Smooth muscle cell (in vitro differentiated cells): ENCODE measurements at regions not wholly inside any gene's neighbourhood (a gene's known extent, or its start where the extent isn't known, plus 50 kb on each side); places are given as distances from the start of the nearest gene placed in this dataset.

Experiments
- DNase-seq: peaks from one replicate; lab custom pipeline; 2025; ENCODE audit not compliant: unreplicated experiment; lab: John Stamatoyannopoulos, UW
- H2AFZ ChIP-seq: fragments of 200-600 bp; sonication (generic); 2 replicates; pipeline ENCODE4 v1.6.0; 2016; ENCODE audit warnings: antibody characterized with exemption, low read depth, mild to moderate bottlenecking
- H3F3A ChIP-seq: fragments of 200-600 bp; sonication (generic); 2 replicates; pipeline ENCODE4 v1.6.0; 2017; ENCODE audit warnings: antibody characterized with exemption, low read depth
- H3K27ac ChIP-seq: fragments of 200-600 bp; sonication (generic); 2 replicates; pipeline ENCODE4 v1.5.1; 2016; ENCODE audit warnings: low read depth, mild to moderate bottlenecking
- H3K27me3 ChIP-seq: fragments of 200-600 bp; sonication (generic); 2 replicates; pipeline ENCODE4 v1.6.1; 2016; ENCODE audit warnings: low read depth, mild to moderate bottlenecking
- H3K36me3 ChIP-seq: fragments of 200-600 bp; sonication (generic); 2 replicates; pipeline ENCODE4 v1.5.1; 2016; ENCODE audit warnings: low read depth
- H3K4me1 ChIP-seq: fragments of 200-600 bp; sonication (generic); 2 replicates; pipeline ENCODE4 v1.5.1; 2016; ENCODE audit warnings: low read depth
- H3K4me2 ChIP-seq: fragments of 200-600 bp; sonication (generic); 2 replicates; pipeline ENCODE4 v1.6.0; 2016; ENCODE audit warnings: mild to moderate bottlenecking
- H3K4me3 ChIP-seq: fragments of 200-600 bp; sonication (generic); 2 replicates; pipeline ENCODE4 v1.5.1; 2016; ENCODE audit warnings: mild to moderate bottlenecking
- H3K79me2 ChIP-seq: fragments of 200-600 bp; sonication (generic); 2 replicates; pipeline ENCODE4 v1.6.0; 2016; ENCODE audit warnings: low read depth, mild to moderate bottlenecking
- H3K9ac ChIP-seq: fragments of 200-600 bp; sonication (generic); 2 replicates; pipeline ENCODE4 v1.6.0; 2016; ENCODE audit warnings: low read depth
- H3K9me3 ChIP-seq: fragments of 200-600 bp; sonication (generic); replicated peaks from 2 replicates; pipeline ENCODE4 v1.5.1; 2016; ENCODE audit warnings: low read depth
- H4K20me1 ChIP-seq: fragments of 200-600 bp; sonication (generic); 2 replicates; pipeline ENCODE4 v1.6.0; 2016; ENCODE audit warnings: low read depth
- CTCF ChIP-seq: fragments of 200-600 bp; sonication (generic); IDR thresholded peaks from 2 replicates; pipeline ENCODE4 v1.5.1; 2017; ENCODE audit warnings: borderline replicate concordance, mild to moderate bottlenecking, antibody characterized with exemption; ENCODE audit not compliant: insufficient read depth, poor library complexity, severe bottlenecking
- WGBS: methylation state at CpG from one replicate; pipeline ENCODE4 v1.1.7; 2016; ENCODE audit warnings: low lambda C conversion rate; 5-methylcytosine and 5-hydroxymethylcytosine counted together

DNA sequence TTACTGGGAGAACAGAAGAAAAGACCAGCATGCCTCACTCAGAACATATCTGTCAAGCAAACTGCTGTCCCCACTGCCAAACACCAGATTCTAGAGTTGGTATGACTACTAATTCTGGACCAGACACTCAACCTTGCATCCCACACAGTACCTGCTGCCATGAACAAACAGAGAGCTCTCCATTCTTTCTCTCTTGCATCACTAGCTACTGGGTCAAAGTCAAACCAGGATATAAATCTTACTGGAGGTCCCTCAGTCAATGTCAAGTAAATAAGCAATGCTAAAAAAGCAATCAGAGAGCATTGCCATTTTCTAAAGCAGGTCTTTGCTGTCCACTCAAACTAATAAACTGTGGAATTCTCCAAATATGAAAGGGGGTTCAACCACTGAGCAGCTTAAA is 452.4 kb upstream of the SEL1L start:
- no peak for DNase-seq
- H3K79me2 ChIP-seq, result no peaks in the 10 kb centered on the region
- H3K27ac ChIP-seq, result no peak overlapping the region
- no peaks in the 10 kb centered on the region for H3F3A ChIP-seq
- H3K9ac ChIP-seq, result no peak overlapping the region
- no peaks in the 10 kb centered on the region for H3K4me1 ChIP-seq
- H3K27me3 ChIP-seq, result no peaks in the 10 kb centered on the region
- no peaks in the 10 kb centered on the region for H3K9me3 ChIP-seq
- no peak overlapping the region for H3K4me3 ChIP-seq
- no peak for TF ChIP-seq CTCF
- H3K4me2 ChIP-seq, result no peak overlapping the region
- no peak overlapping the region for H2AFZ ChIP-seq
- no peaks in the 10 kb centered on the region for H4K20me1 ChIP-seq
- no peaks in the 10 kb centered on the region for H3K36me3 ChIP-seq

GRCh38 chr14:81989211-81989610 is 455.6 kb upstream of the SEL1L start:
- no peaks in the 10 kb centered on the region for H3K27me3 ChIP-seq
- H4K20me1 ChIP-seq, result no peaks in the 10 kb centered on the region
- H3K4me2 ChIP-seq, result no peak overlapping the region
- no peaks in the 10 kb centered on the region for H3K79me2 ChIP-seq
- no peaks in the 10 kb centered on the region for H3F3A ChIP-seq
- no peaks in the 10 kb centered on the region for H3K36me3 ChIP-seq
- H3K9me3 ChIP-seq, result no peaks in the 10 kb centered on the region
- no peaks in the 10 kb centered on the region for H3K4me1 ChIP-seq
- no peak overlapping the region for H2AFZ ChIP-seq
- no peak for DNase-seq
- no peak overlapping the region for H3K4me3 ChIP-seq
- 97% methylated on average over 3 of the region's 3 CpGs for WGBS
- no peak overlapping the region for H3K27ac ChIP-seq
- no peak overlapping the region for H3K9ac ChIP-seq
- TF ChIP-seq CTCF, result no peak

DNA sequence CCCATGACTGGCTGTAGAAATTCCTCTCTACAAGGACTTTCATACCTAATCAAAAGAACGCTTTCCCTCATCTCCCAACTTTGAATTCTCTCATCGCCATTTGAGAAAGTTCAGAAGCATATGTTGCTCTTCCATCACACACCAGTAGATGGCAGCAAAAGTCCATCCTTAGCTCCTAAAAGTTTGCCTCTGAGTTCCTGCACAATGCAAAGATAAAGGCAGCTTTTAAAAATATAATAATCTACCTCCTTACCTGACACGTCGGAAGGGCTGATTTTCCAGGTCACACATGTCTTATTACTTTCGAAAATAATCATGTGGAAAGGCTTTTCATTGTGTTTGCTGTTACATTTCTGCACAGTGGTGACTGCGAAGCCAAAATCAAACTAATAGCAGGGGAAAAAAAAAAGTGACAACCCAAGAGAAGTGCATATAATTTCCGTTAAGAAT is 456.7 kb upstream of the SEL1L start:
- no peaks in the 10 kb centered on the region for H3K4me1 ChIP-seq
- DNase-seq, result no peak
- peak; percentile 96 for TF ChIP-seq CTCF
- no peaks in the 10 kb centered on the region for H3F3A ChIP-seq
- H3K4me2 ChIP-seq, result peak overlapping the region; percentile 26
- no peaks in the 10 kb centered on the region for H3K79me2 ChIP-seq
- no peaks in the 10 kb centered on the region for H3K36me3 ChIP-seq
- WGBS, result 25% methylated on average over 7 of the region's 7 CpGs
- H2AFZ ChIP-seq, result peak overlapping the region; percentile 29
- H4K20me1 ChIP-seq, result no peaks in the 10 kb centered on the region
- H3K27ac ChIP-seq, result no peak overlapping the region
- H3K9me3 ChIP-seq, result no peaks in the 10 kb centered on the region
- H3K27me3 ChIP-seq, result no peaks in the 10 kb centered on the region
- no peak overlapping the region for H3K9ac ChIP-seq
- H3K4me3 ChIP-seq, result no peak overlapping the region

DNA sequence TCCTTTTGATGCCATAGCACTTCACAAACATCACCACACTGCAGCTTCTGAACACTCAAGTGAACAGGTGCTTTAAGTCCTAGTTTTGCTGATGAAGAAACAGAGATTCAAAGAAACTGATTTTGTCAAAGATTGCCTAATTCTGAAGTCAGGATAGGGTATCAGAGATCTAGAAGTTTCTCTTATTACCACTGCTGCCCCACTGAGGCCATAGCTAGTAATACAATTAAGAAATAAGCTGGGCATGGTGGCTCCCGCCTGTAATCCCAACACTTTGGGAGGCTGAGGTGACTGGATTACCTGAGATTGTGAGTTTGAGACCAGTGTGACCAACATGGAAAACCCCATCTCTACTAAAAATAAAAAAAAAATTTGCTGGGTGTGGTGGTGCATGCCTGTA is 458.3 kb upstream of the SEL1L start:
- Histone ChIP-seq H3K4me2 (no peak overlapping the region), H3K4me3 (no peak overlapping the region), H3K79me2 (no peaks in the 10 kb centered on the region), H2AFZ (no peak overlapping the region), H4K20me1 (no peaks in the 10 kb centered on the region), H3K27me3 (no peaks in the 10 kb centered on the region), H3K36me3 (no peaks in the 10 kb centered on the region), H3K9ac (no peak overlapping the region), H3K27ac (no peak overlapping the region), H3K4me1 (no peaks in the 10 kb centered on the region), H3F3A (no peaks in the 10 kb centered on the region), H3K9me3 (no peaks in the 10 kb centered on the region)
- 92% methylated on average over 1 of the region's 1 CpG for WGBS
- no peak for DNase-seq
- peak; percentile 31 for TF ChIP-seq CTCF
